BLaER1 (cell line): ENCODE measurements at regions not wholly inside any gene's neighbourhood (a gene's known extent, or its start where the extent isn't known, plus 50 kb on each side); places are given as distances from the start of the nearest gene placed in this dataset.

Experiments used
- H3K27ac ChIP-seq: shearing (Covaris generic); formaldehyde crosslinking; 2 replicates; pipeline ENCODE4 v1.8.1; 2022
- H3K27me3 ChIP-seq: shearing (Covaris generic); formaldehyde crosslinking; 2 replicates; pipeline ENCODE4 v1.8.1; 2022
- H3K36me3 ChIP-seq: shearing (Covaris generic); formaldehyde crosslinking; 2 replicates; pipeline ENCODE4 v1.8.1; 2022
- H3K4me1 ChIP-seq: shearing (Covaris generic); formaldehyde crosslinking; 2 replicates; pipeline ENCODE4 v1.8.1; 2022
- H3K4me2 ChIP-seq: shearing (Covaris generic); formaldehyde crosslinking; 2 replicates; pipeline ENCODE4 v1.8.1; 2022
- H3K4me3 ChIP-seq: shearing (Covaris generic); formaldehyde crosslinking; 2 replicates; pipeline ENCODE4 v1.8.1; 2022
- H3K9ac ChIP-seq: shearing (Covaris generic); formaldehyde crosslinking; 2 replicates; pipeline ENCODE4 v1.8.1; 2022
- H3K9me3 ChIP-seq: shearing (Covaris generic); formaldehyde crosslinking; 2 replicates; pipeline ENCODE4 v1.8.1; 2022
- H4K20me1 ChIP-seq: shearing (Covaris generic); formaldehyde crosslinking; 2 replicates; pipeline ENCODE4 v1.8.1; 2022
- Cebpa-rat ChIP-seq: shearing (Covaris generic); IDR thresholded peaks from 2 replicates; pipeline ENCODE4 v1.8.1; 2022

- H3K9me3 ChIP-seq: 0 out of 2 replicates have a peak, but pooled peaks cover 2% of the 10 kb centered on the region
- H3K27me3 ChIP-seq: no peaks in the 10 kb centered on the region
- H3K9ac ChIP-seq: no peak overlapping the region
- H4K20me1 ChIP-seq: 0 out of 2 replicates have a peak, but pooled peaks cover 5% of the 10 kb centered on the region
- H3K4me1 ChIP-seq: peaks cover 61% of the 10 kb centered on the region
- H3K27ac ChIP-seq: no peak overlapping the region
- H3K4me3 ChIP-seq: no peak overlapping the region
- no peak for TF ChIP-seq Cebpa-rat
- H3K36me3 ChIP-seq: no peaks in the 10 kb centered on the region
- no peak overlapping the region for H3K4me2 ChIP-seq
These were observed 126.2 kb downstream of the SIK1 start for GRCh38 chr21:43300496-43301408.

GRCh38 chr21:43299441-43300277, 127.3 kb downstream of the SIK1 start:
- Histone ChIP-seq H3K4me3 (no peak overlapping the region), H3K4me1 (peaks cover 64% of the 10 kb centered on the region), H3K27ac (0 out of 2 replicates have a peak overlapping the region, but pooled peaks have one; percentile 4), H4K20me1 (0 out of 2 replicates have a peak, but pooled peaks cover 5% of the 10 kb centered on the region), H3K9ac (no peak overlapping the region), H3K36me3 (no peaks in the 10 kb centered on the region), H3K9me3 (0 out of 2 replicates have a peak, but pooled peaks cover 3% of the 10 kb centered on the region), H3K4me2 (peak overlapping the region; percentile 28), H3K27me3 (no peaks in the 10 kb centered on the region)
- no peak for TF ChIP-seq Cebpa-rat

- Histone ChIP-seq H3K27ac (0 out of 2 replicates have a peak overlapping the region, but pooled peaks have one; percentile 12), H3K4me1 (peaks cover 66% of the 10 kb centered on the region), H3K9ac (no peak overlapping the region), H3K4me3 (no peak overlapping the region), H3K27me3 (no peaks in the 10 kb centered on the region), H3K9me3 (0 out of 2 replicates have a peak, but pooled peaks cover 3% of the 10 kb centered on the region), H3K4me2 (peak overlapping the region; percentile 66), H3K36me3 (no peaks in the 10 kb centered on the region), H4K20me1 (0 out of 2 replicates have a peak, but pooled peaks cover 5% of the 10 kb centered on the region)
- TF ChIP-seq Cebpa-rat: no peak
These were observed 128.1 kb downstream of the SIK1 start for GRCh38 chr21:43298546-43299440.

- H3K4me2 ChIP-seq: peak overlapping the region; percentile 66
- H4K20me1 ChIP-seq: 0 out of 2 replicates have a peak, but pooled peaks cover 5% of the 10 kb centered on the region
- H3K36me3 ChIP-seq: no peaks in the 10 kb centered on the region
- no peak for TF ChIP-seq Cebpa-rat
- H3K27ac ChIP-seq: 0 out of 2 replicates have a peak overlapping the region, but pooled peaks have one; percentile 12
- H3K9me3 ChIP-seq: 0 out of 2 replicates have a peak, but pooled peaks cover 3% of the 10 kb centered on the region
- H3K9ac ChIP-seq: 0 out of 2 replicates have a peak overlapping the region, but pooled peaks have one; percentile 12
- H3K27me3 ChIP-seq: no peaks in the 10 kb centered on the region
- H3K4me3 ChIP-seq: no peak overlapping the region
- H3K4me1 ChIP-seq: peaks cover 67% of the 10 kb centered on the region
These were observed 128.9 kb downstream of the SIK1 start for GRCh38 chr21:43297989-43298388.

- no peak for TF ChIP-seq Cebpa-rat
- 0 out of 2 replicates have a peak, but pooled peaks cover 5% of the 10 kb centered on the region for H4K20me1 ChIP-seq
- H3K4me3 ChIP-seq: no peak overlapping the region
- H3K4me2 ChIP-seq: peak overlapping the region; percentile 66
- no peaks in the 10 kb centered on the region for H3K36me3 ChIP-seq
- peaks cover 72% of the 10 kb centered on the region for H3K4me1 ChIP-seq
- 0 out of 2 replicates have a peak overlapping the region, but pooled peaks have one; percentile 12 for H3K9ac ChIP-seq
- 0 out of 2 replicates have a peak overlapping the region, but pooled peaks have one; percentile 12 for H3K27ac ChIP-seq
- no peaks in the 10 kb centered on the region for H3K27me3 ChIP-seq
- peaks cover 3% of the 10 kb centered on the region; the same call in 1 of the 2 replicates for H3K9me3 ChIP-seq
These were observed 128.7 kb downstream of the CRYAA start for GRCh38 chr21:43297391-43297981.

- TF ChIP-seq Cebpa-rat: no peak
- Histone ChIP-seq H3K4me1 (peaks cover 92% of the 10 kb centered on the region), H3K4me2 (peak overlapping the region; percentile 66), H3K36me3 (no peaks in the 10 kb centered on the region), H3K4me3 (no peak overlapping the region), H3K27ac (no peak overlapping the region), H3K9me3 (peaks cover 12% of the 10 kb centered on the region; the same call in 1 of the 2 replicates), H3K27me3 (no peaks in the 10 kb centered on the region), H4K20me1 (0 out of 2 replicates have a peak, but pooled peaks cover 5% of the 10 kb centered on the region), H3K9ac (no peak overlapping the region)
These were observed 126.5 kb downstream of the CRYAA start for GRCh38 chr21:43295066-43295958.

GRCh38 chr21:43294194-43294902, 125.5 kb downstream of the CRYAA start:
- Histone ChIP-seq H3K27ac (no peak overlapping the region), H3K4me1 (peaks cover 95% of the 10 kb centered on the region), H3K27me3 (no peaks in the 10 kb centered on the region), H3K9me3 (peaks cover 12% of the 10 kb centered on the region; the same call in 1 of the 2 replicates), H4K20me1 (0 out of 2 replicates have a peak, but pooled peaks cover 5% of the 10 kb centered on the region), H3K9ac (no peak overlapping the region), H3K4me3 (no peak overlapping the region), H3K4me2 (peak overlapping the region; percentile 66), H3K36me3 (no peaks in the 10 kb centered on the region)
- no peak for TF ChIP-seq Cebpa-rat
